ENCODE measurements at regions not wholly inside any gene's neighbourhood (a gene's known extent, or its start where the extent isn't known, plus 50 kb on each side); places are given as distances from the start of the nearest gene placed in this dataset.

DNA sequence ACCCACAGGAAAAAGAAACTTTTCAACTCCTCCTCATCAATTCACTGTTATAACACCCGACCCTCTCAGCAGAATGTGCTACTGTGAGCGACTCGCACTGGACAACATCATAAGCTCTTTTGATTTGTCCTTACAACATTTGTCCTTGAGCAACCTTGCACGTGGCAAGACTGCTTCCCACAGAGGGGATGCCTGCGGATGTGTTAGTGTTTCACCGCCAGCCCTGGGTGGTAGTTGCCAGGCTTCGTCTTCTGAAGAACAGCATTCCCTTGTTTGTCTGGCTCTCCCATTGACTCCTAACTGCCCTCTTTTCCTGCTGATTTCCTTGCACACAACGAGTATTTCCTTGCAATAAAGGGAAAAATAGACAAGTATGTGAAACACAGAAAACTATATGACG lies 111.4 kb upstream of the SLC7A1 start:
- TF ChIP-seq, protein P1, sequence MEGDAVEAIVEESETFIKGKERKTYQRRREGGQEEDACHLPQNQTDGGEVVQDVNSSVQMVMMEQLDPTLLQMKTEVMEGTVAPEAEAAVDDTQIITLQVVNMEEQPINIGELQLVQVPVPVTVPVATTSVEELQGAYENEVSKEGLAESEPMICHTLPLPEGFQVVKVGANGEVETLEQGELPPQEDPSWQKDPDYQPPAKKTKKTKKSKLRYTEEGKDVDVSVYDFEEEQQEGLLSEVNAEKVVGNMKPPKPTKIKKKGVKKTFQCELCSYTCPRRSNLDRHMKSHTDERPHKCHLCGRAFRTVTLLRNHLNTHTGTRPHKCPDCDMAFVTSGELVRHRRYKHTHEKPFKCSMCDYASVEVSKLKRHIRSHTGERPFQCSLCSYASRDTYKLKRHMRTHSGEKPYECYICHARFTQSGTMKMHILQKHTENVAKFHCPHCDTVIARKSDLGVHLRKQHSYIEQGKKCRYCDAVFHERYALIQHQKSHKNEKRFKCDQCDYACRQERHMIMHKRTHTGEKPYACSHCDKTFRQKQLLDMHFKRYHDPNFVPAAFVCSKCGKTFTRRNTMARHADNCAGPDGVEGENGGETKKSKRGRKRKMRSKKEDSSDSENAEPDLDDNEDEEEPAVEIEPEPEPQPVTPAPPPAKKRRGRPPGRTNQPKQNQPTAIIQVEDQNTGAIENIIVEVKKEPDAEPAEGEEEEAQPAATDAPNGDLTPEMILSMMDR (IDR thresholded peaks at IDR 0.05): no peak
- no peak for TF ChIP-seq POLR2A (IDR thresholded peaks at IDR 0.05)

All from heart left ventricle (tissue), 13 donors.